Epithelial cell of esophagus (primary cell): ENCODE measurements at regions not wholly inside any gene's neighbourhood (a gene's known extent, or its start where the extent isn't known, plus 50 kb on each side); places are given as distances from the start of the nearest gene placed in this dataset.

Experiments
- DNase-seq: peaks from one replicate; pipeline ENCODE4 v3.0.0; 2010; ENCODE audit warnings: low read depth
- H3K4me3 ChIP-seq: 2 replicates; pipeline ENCODE4 v1.5.1; 2011; ENCODE audit warnings: mild to moderate bottlenecking, low read length, control low read depth
- CTCF ChIP-seq: IDR thresholded peaks from 2 replicates; pipeline ENCODE4 v1.5.1; 2011; ENCODE audit warnings: low read depth, mild to moderate bottlenecking, low read length, control low read depth, inconsistent platforms; ENCODE audit not compliant: insufficient read depth; ENCODE audit errors: missing control alignments

- no peak for DNase-seq
- TF ChIP-seq CTCF: no peak
- H3K4me3 ChIP-seq: no peak overlapping the region
Measured at GRCh38 chr6:167744681-167745669, 81.7 kb upstream of the AFDN start.

GRCh38 chr6:167745670-167746389, 80.9 kb upstream of the AFDN start:
- no peak for DNase-seq
- H3K4me3 ChIP-seq: no peak overlapping the region

GRCh38 chr6:167746390-167746907, 80.3 kb upstream of the AFDN start:
- no peak for DNase-seq
- no peak for TF ChIP-seq CTCF
- H3K4me3 ChIP-seq: no peak overlapping the region

More at GRCh38 chr6:167745670-167746389, 80.9 kb upstream of the AFDN start:
- no peak for TF ChIP-seq CTCF

GRCh38 chr6:167746975-167747374, 79.7 kb upstream of the AFDN start:
- TF ChIP-seq CTCF: no peak
- H3K4me3 ChIP-seq: no peak overlapping the region

GRCh38 chr6:167747645-167748044, 79.1 kb upstream of the AFDN start:
- no peak for TF ChIP-seq CTCF
- no peak overlapping the region for H3K4me3 ChIP-seq
- no peak for DNase-seq

More at GRCh38 chr6:167746975-167747374, 79.7 kb upstream of the AFDN start:
- no peak for DNase-seq

- no peak overlapping the region for H3K4me3 ChIP-seq
- TF ChIP-seq CTCF: no peak
- DNase-seq: no peak
Measured at GRCh38 chr6:167748046-167748445, 78.7 kb upstream of the AFDN start.
